Lung (tissue), 11 donors: ENCODE measurements at regions not wholly inside any gene's neighbourhood (a gene's known extent, or its start where the extent isn't known, plus 50 kb on each side); places are given as distances from the start of the nearest gene placed in this dataset.

Experiments
- ATAC-seq: fragments of 200-7000 bp; cut with Tn5 transposase; one replicate; pipeline ENCODE4 v1.9.1; 2020; ENCODE audit warnings: moderate number of reproducible peaks; ENCODE audit not compliant: insufficient read depth, low FRiP score
- DNase-seq, 3 donors: peaks; one replicate each; pipeline ENCODE4 v3.0.0-alpha.2; 2013 to 2017
- H3K27ac ChIP-seq, 2 donors: one replicate each; pipeline ENCODE4 v1.5.1; 2013; ENCODE audit warnings: mild to moderate bottlenecking in 2 of 2, moderate library complexity in 2 of 2, control low read depth in 1 of 2, inconsistent platforms in 1 of 2, low read depth in 1 of 2, low read length in 1 of 2
- H3K27me3 ChIP-seq, 3 donors: one replicate each; pipeline ENCODE4 v1.5.1; 2013; ENCODE audit warnings: low read length in 2 of 3; ENCODE audit not compliant: control insufficient read depth in 3 of 3, insufficient read depth in 3 of 3
- H3K36me3 ChIP-seq, 4 donors: one replicate each; pipeline ENCODE4 v1.5.1; 2013; ENCODE audit warnings: low read length in 4 of 4, mild to moderate bottlenecking in 1 of 4, moderate library complexity in 1 of 4; ENCODE audit not compliant: control insufficient read depth in 4 of 4, insufficient read depth in 4 of 4
- H3K4me1 ChIP-seq, 5 donors: one replicate each; pipeline ENCODE4 v1.5.1; 2013; ENCODE audit warnings: low read length in 5 of 5, mild to moderate bottlenecking in 2 of 5, moderate library complexity in 1 of 5; ENCODE audit not compliant: control insufficient read depth in 5 of 5, insufficient read depth in 5 of 5
- H3K4me3 ChIP-seq: one replicate; pipeline ENCODE4 v1.5.1; 2013; ENCODE audit warnings: mild to moderate bottlenecking, control low read depth, moderate library complexity
- H3K9ac ChIP-seq, 2 donors: one replicate each; pipeline ENCODE4 v1.5.1; 2013; ENCODE audit warnings: low read length in 2 of 2, control low read depth in 1 of 2; ENCODE audit not compliant: insufficient read depth in 1 of 2
- H3K9me3 ChIP-seq, 4 donors: one replicate each; pipeline ENCODE4 v1.5.1; 2013; ENCODE audit warnings: low read length in 3 of 4, mild to moderate bottlenecking in 1 of 4, moderate library complexity in 1 of 4; ENCODE audit not compliant: control insufficient read depth in 4 of 4, insufficient read depth in 3 of 4
- WGBS, 2 donors: extraction: QIAGEN DNeasy Blood & Tissue Kit; methylation state at CpG; one replicate each; pipeline ENCODE4 v1.1.7; 2013; 5-methylcytosine and 5-hydroxymethylcytosine counted together
- TF ChIP-seq, protein P1 (sequence below): IDR thresholded peaks from 2 replicates; pipeline ENCODE4 v1.5.1; 2012; ENCODE audit warnings: mild to moderate bottlenecking; ENCODE audit errors: control extremely low read depth, extremely low read depth
- donor health status: control.
- donor health status: control.
- donor health status: Bipolar disorder and iron deficiency.
- donor health status: healthy.
- donor health status: DM: yes; HTN: yes; CAD: no.

DNA sequence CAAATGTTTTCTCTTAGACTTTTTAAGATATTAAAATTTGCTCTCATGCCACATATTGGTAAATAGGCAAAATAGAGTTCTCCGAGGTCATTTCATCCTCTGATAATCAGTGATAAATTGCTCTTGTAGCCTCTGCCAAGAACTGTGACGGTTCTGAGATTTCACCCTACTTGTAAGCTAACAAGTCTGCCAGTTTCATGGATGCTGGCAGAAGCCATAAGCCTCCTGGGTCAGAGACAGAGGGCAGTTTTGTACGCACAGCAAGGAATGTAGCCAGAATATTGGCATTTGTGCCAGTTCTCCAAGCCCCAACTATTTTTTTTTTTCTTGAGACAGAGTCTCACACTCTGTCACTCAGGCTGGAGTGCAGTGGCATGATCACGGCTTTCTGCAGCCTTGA, 945.0 kb upstream of the WWC1 start:
- H3K4me3 ChIP-seq = no peak overlapping the region
- 58 to 69% methylated on average over 4 of the region's 4 CpGs for WGBS, 2 donors
- DNase-seq (no peak), ATAC-seq (no peak)
- H3K4me1 ChIP-seq = no peaks in the 10 kb centered on the region
- no peaks in the 10 kb centered on the region for H3K27me3 ChIP-seq
- no peaks in the 10 kb centered on the region for H3K36me3 ChIP-seq
- H3K9ac ChIP-seq = no peak overlapping the region
- TF ChIP-seq, protein P1, sequence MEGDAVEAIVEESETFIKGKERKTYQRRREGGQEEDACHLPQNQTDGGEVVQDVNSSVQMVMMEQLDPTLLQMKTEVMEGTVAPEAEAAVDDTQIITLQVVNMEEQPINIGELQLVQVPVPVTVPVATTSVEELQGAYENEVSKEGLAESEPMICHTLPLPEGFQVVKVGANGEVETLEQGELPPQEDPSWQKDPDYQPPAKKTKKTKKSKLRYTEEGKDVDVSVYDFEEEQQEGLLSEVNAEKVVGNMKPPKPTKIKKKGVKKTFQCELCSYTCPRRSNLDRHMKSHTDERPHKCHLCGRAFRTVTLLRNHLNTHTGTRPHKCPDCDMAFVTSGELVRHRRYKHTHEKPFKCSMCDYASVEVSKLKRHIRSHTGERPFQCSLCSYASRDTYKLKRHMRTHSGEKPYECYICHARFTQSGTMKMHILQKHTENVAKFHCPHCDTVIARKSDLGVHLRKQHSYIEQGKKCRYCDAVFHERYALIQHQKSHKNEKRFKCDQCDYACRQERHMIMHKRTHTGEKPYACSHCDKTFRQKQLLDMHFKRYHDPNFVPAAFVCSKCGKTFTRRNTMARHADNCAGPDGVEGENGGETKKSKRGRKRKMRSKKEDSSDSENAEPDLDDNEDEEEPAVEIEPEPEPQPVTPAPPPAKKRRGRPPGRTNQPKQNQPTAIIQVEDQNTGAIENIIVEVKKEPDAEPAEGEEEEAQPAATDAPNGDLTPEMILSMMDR = no peak
- no peaks in the 10 kb centered on the region for H3K9me3 ChIP-seq
- H3K27ac ChIP-seq = no peak overlapping the region

DNA sequence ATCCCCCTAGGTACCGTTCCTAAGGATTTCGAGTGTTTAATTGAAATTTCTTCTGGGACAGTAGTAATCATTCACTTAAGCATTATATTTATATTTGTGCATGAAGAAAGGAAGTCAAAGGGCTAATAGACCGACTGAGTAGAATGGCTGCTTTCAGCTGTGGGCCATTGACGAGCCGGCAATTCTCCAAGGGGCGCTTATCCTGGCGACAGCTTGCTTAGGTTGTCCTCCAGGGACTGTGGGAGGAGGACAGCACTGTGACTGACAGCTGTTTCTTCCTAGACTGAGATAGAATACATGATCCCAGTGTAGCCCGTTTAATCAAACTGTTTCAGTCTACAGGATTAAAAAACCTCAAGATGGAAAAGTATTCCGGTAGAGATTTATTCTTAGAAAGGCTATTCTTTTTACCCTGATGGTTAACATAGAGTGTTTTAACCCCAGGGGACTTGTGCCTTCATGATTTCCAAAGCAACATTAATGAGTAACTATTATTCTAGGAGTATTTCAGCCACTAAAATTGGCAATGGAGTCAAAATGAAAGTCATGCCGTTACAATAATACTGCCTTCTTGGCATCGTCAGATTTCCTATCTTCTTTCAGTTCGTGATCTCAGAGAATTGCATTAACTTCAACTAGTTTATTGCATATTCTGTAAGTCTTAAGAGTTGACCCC, 943.1 kb upstream of the WWC1 start:
- Histone ChIP-seq H3K4me3 (no peak overlapping the region), H3K27ac (no peak overlapping the region)

DNA sequence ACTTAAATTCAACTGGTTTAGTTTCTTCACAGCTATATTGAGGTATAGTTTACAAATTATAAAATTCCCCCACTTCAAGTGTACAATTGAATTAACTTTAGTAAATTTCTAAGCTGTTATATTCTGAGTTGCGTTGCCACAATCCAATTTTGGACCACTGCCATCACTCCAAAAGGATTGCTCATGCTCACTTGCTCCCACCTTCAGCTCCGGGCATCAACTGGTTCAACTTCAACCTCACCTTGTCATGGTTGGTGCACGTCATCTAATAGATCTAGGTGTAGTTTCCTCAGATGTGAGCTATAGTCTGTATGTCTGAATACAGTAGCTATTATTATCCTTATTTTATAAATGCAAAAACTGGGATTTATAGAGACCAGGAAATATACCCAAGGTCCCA, 942.5 kb upstream of the WWC1 start:
- H3K27ac ChIP-seq = no peak overlapping the region
- no peak for ATAC-seq

More for the DNA sequence above, 943.1 kb upstream of the WWC1 start:
- no peaks in the 10 kb centered on the region for H3K27me3 ChIP-seq
- ATAC-seq (no peak), DNase-seq (no peak)
- TF ChIP-seq, protein P1 = no peak
- H3K4me1 ChIP-seq = no peaks in the 10 kb centered on the region
- no peaks in the 10 kb centered on the region for H3K36me3 ChIP-seq
- no peaks in the 10 kb centered on the region for H3K9me3 ChIP-seq
- no peak overlapping the region for H3K9ac ChIP-seq
- WGBS, 2 donors = 85% methylated on average over 12 of the region's 12 CpGs

More for the DNA sequence above, 942.5 kb upstream of the WWC1 start:
- TF ChIP-seq, protein P1 = no peak
- H3K36me3 ChIP-seq = no peaks in the 10 kb centered on the region
- H3K9me3 ChIP-seq = peaks cover 0 to 1% (median 0%) of the 10 kb centered on the region in 4 donors
- no peaks in the 10 kb centered on the region for H3K27me3 ChIP-seq
- H3K4me3 ChIP-seq = no peak overlapping the region
- 79 to 90% methylated on average over 3 of the region's 3 CpGs for WGBS, 2 donors
- no peaks in the 10 kb centered on the region for H3K4me1 ChIP-seq
- DNase-seq = no peak
- H3K9ac ChIP-seq = no peak overlapping the region
